H9 (cell line): ENCODE measurements at regions not wholly inside any gene's neighbourhood (a gene's known extent, or its start where the extent isn't known, plus 50 kb on each side); places are given as distances from the start of the nearest gene placed in this dataset.

Experiments
- DNase-seq: peaks from one replicate; pipeline ENCODE4 v3.0.0-alpha.2; 2017
- H2AFZ ChIP-seq: one replicate; pipeline ENCODE4 v1.6.1; 2013; ENCODE audit warnings: mild to moderate bottlenecking, low read length, control low read depth, moderate library complexity
- H2AK5ac ChIP-seq: 2 replicates; pipeline ENCODE4 v1.6.1; 2013; ENCODE audit warnings: low read length, control low read depth, mixed read lengths; ENCODE audit not compliant: insufficient read length
- H2BK120ac ChIP-seq: one replicate; pipeline ENCODE4 v1.6.1; 2013; ENCODE audit warnings: low read depth, mild to moderate bottlenecking, low read length, control low read depth, inconsistent platforms; ENCODE audit not compliant: poor library complexity, severe bottlenecking
- H2BK12ac ChIP-seq: 2 replicates; pipeline ENCODE4 v1.6.1; 2013; ENCODE audit warnings: low read length, control low read depth, mixed read lengths, low read depth; ENCODE audit not compliant: insufficient read length
- H2BK15ac ChIP-seq: 2 replicates; pipeline ENCODE4 v1.6.1; 2013; ENCODE audit warnings: low read depth, low read length, control low read depth
- H2BK20ac ChIP-seq: one replicate; pipeline ENCODE4 v1.6.1; 2013; ENCODE audit warnings: low read depth, mild to moderate bottlenecking, low read length, control low read depth, inconsistent platforms; ENCODE audit not compliant: poor library complexity, severe bottlenecking
- H2BK5ac ChIP-seq: 2 replicates; pipeline ENCODE4 v1.6.1; 2013; ENCODE audit warnings: low read length, control low read depth, mixed read lengths; ENCODE audit not compliant: insufficient read length
- H3K14ac ChIP-seq: 2 replicates; pipeline ENCODE4 v1.6.1; 2013; ENCODE audit warnings: low read length, control low read depth; ENCODE audit not compliant: insufficient read depth
- H3K18ac ChIP-seq: 2 replicates; pipeline ENCODE4 v1.6.1; 2013; ENCODE audit warnings: low read depth, mild to moderate bottlenecking, mixed read lengths, low read length, control low read depth; ENCODE audit not compliant: insufficient read length
- H3K23ac ChIP-seq: 2 replicates; pipeline ENCODE4 v1.6.1; 2013; ENCODE audit warnings: low read length, control low read depth, mixed read lengths, low read depth; ENCODE audit not compliant: insufficient read length
- H3K23me2 ChIP-seq: 2 replicates; pipeline ENCODE4 v1.6.1; 2013; ENCODE audit warnings: low read depth, mild to moderate bottlenecking, mixed read lengths, low read length, control low read depth; ENCODE audit not compliant: insufficient read length, poor library complexity, severe bottlenecking
- H3K27ac ChIP-seq: 2 replicates; pipeline ENCODE4 v1.5.1; 2013; ENCODE audit warnings: low read length, control low read depth, mixed read lengths, low read depth; ENCODE audit not compliant: insufficient read length
- H3K27me3 ChIP-seq: 2 replicates; pipeline ENCODE4 v1.6.1; 2013; ENCODE audit warnings: low read length, control low read depth, inconsistent platforms; ENCODE audit not compliant: insufficient read depth
- H3K4ac ChIP-seq: 2 replicates; pipeline ENCODE4 v1.6.1; 2013; ENCODE audit warnings: low read depth, mild to moderate bottlenecking, control low read depth, inconsistent platforms, low read length, moderate library complexity
- H3K4me1 ChIP-seq: 2 replicates; pipeline ENCODE4 v1.6.1; 2013; ENCODE audit warnings: low read length, control low read depth, inconsistent platforms; ENCODE audit not compliant: insufficient read depth
- H3K4me2 ChIP-seq: 2 replicates; pipeline ENCODE4 v1.6.1; 2013; ENCODE audit warnings: low read length, control low read depth, mixed read lengths; ENCODE audit not compliant: insufficient read length, insufficient read depth
- H3K56ac ChIP-seq: 2 replicates; pipeline ENCODE4 v1.6.1; 2013; ENCODE audit warnings: low read depth, mild to moderate bottlenecking, mixed read lengths, low read length, control low read depth; ENCODE audit not compliant: insufficient read length
- H3K79me1 ChIP-seq: 2 replicates; pipeline ENCODE4 v1.6.1; 2013; ENCODE audit warnings: low read depth, mild to moderate bottlenecking, moderate library complexity, low read length, control low read depth, inconsistent platforms; ENCODE audit not compliant: insufficient read depth, poor library complexity, severe bottlenecking
- H3K79me2 ChIP-seq: 2 replicates; pipeline ENCODE4 v1.6.1; 2013; ENCODE audit warnings: low read length, control low read depth, inconsistent platforms; ENCODE audit not compliant: insufficient read depth
- H3K9ac ChIP-seq: 2 replicates; pipeline ENCODE4 v1.6.1; 2013; ENCODE audit warnings: low read length, control low read depth, mixed read lengths; ENCODE audit not compliant: insufficient read length; ENCODE audit errors: extremely low read depth
- H3K9me3 ChIP-seq: one replicate; pipeline ENCODE4 v1.6.1; 2013; ENCODE audit warnings: low read depth, low read length, inconsistent platforms; ENCODE audit not compliant: control insufficient read depth
- H3T11ph ChIP-seq: one replicate; pipeline ENCODE4 v1.6.1; 2013; ENCODE audit warnings: mild to moderate bottlenecking, low read length, control low read depth, inconsistent platforms
- H4K20me1 ChIP-seq: one replicate; pipeline ENCODE4 v1.6.1; 2013; ENCODE audit not compliant: control insufficient read depth, insufficient read length, insufficient read depth
- H4K5ac ChIP-seq: 2 replicates; pipeline ENCODE4 v1.6.1; 2013; ENCODE audit warnings: low read depth, mild to moderate bottlenecking, mixed read lengths, low read length, control low read depth; ENCODE audit not compliant: insufficient read length
- H4K8ac ChIP-seq: replicated peaks from 2 replicates; pipeline ENCODE4 v1.6.1; 2013; ENCODE audit warnings: low read length, control low read depth, mixed read lengths, low read depth; ENCODE audit not compliant: insufficient read length
- H4K91ac ChIP-seq: 2 replicates; pipeline ENCODE4 v1.6.1; 2013; ENCODE audit warnings: low read depth, mild to moderate bottlenecking, moderate library complexity, mixed read lengths, low read length, control low read depth; ENCODE audit not compliant: insufficient read length
- H3K27ac Mint-ChIP-seq, 3 experiments: 2 replicates in 2 of 3; 3 replicates in 1 of 3; pipeline ENCODE4 v1.8.0; 2020 to 2021; ENCODE audit warnings: mixed read lengths in 3 of 3, mild to moderate bottlenecking in 1 of 3, moderate library complexity in 1 of 3
- H3K27me3 Mint-ChIP-seq: 2 replicates; pipeline ENCODE4 v1.8.0; 2021; ENCODE audit warnings: low read depth, mild to moderate bottlenecking, moderate library complexity, mixed read lengths
- H3K36me3 Mint-ChIP-seq, 3 experiments: 2 replicates in 2 of 3; 3 replicates in 1 of 3; pipeline ENCODE4 v1.8.0; 2020 to 2021; ENCODE audit warnings: low read depth in 3 of 3, mixed read lengths in 3 of 3; ENCODE audit not compliant: insufficient read depth in 1 of 3
- H3K4me1 Mint-ChIP-seq, 2 experiments: 2 replicates each; pipeline ENCODE4 v1.8.0; 2020; ENCODE audit warnings: mixed read lengths in 2 of 2
- H3K4me3 Mint-ChIP-seq, 2 experiments: 2 replicates in 1 of 2; 3 replicates in 1 of 2; pipeline ENCODE4 v1.8.0; 2020 to 2021; ENCODE audit warnings: mild to moderate bottlenecking in 2 of 2, mixed read lengths in 2 of 2, moderate library complexity in 1 of 2
- H3K9me3 Mint-ChIP-seq, 2 experiments: 2 replicates in 1 of 2; 3 replicates in 1 of 2; pipeline ENCODE4 v1.8.0; 2020; ENCODE audit warnings: mild to moderate bottlenecking in 2 of 2, mixed read lengths in 2 of 2, moderate library complexity in 1 of 2
- CTCF ChIP-seq: fragments of 200-600 bp; sonication (generic); conservative IDR thresholded peaks from 3 replicates; pipeline ENCODE4 v1.8.0; 2021; ENCODE audit warnings: antibody characterized with exemption, mild to moderate bottlenecking
- WGBS: extraction: QIAGEN DNeasy Blood & Tissue Kit; methylation state at CpG from one replicate; pipeline ENCODE4 v1.1.7; 2013; ENCODE audit warnings: missing lambda C conversion rate, low lambda C conversion rate, mixed read lengths; ENCODE audit not compliant: insufficient read length; ENCODE audit errors: extremely low coverage; 5-methylcytosine and 5-hydroxymethylcytosine counted together

DNA sequence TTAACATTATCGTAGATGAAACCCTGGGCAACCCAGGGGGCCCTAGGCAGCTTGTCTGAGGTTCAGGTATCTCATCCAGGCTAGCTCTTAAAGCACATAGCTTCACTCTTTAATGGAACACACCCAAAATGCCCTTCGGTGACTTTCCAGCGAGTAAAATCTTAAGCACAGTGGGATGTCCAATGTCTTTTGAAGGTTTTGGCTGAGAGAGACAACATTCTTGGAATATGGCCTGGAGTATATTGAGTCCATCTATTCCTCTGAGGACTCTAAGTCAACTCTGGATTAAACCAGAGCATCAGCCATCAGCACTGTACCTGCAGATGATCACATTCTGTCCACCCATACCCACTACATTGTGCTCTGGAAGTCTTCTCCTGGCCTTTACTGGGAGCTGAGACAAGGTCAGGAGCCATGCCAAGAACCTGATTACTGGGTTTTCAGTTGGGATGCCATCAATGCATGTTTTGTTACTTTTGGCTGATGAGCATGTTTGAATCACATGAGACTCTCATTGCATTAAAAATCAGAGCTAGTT is 63.4 kb upstream of the CDH11 start:
- no CpG with 5 or more reads among the region's 3 CpGs for WGBS
- no peak overlapping the region for H3T11ph ChIP-seq

More for the DNA sequence above, 63.4 kb upstream of the CDH11 start:
- no peaks in the 10 kb centered on the region for H4K20me1 ChIP-seq
- no peak overlapping the region for H2AK5ac ChIP-seq
- no peak overlapping the region for H3K4me2 ChIP-seq
- no peak overlapping the region for H2BK15ac ChIP-seq
- H3K27ac ChIP-seq: no peak overlapping the region
- no peaks in the 10 kb centered on the region for H3K27me3 ChIP-seq
- H3K9me3 ChIP-seq: no peaks in the 10 kb centered on the region
- no peak overlapping the region for H3K14ac ChIP-seq
- no peak overlapping the region for H2BK120ac ChIP-seq
- no peak overlapping the region for H3K23ac ChIP-seq
- no peak overlapping the region for H3K27ac Mint-ChIP-seq
- H2BK5ac ChIP-seq: no peak overlapping the region
- no peak overlapping the region for H3K56ac ChIP-seq
- no peak overlapping the region for H4K8ac ChIP-seq
- H2BK20ac ChIP-seq: no peak overlapping the region
- H3K36me3 Mint-ChIP-seq: no peaks in the 10 kb centered on the region
- no peak overlapping the region for H3K18ac ChIP-seq
- no peaks in the 10 kb centered on the region for H3K4me1 ChIP-seq
- H3K4me3 Mint-ChIP-seq: no peak overlapping the region
- no peak for TF ChIP-seq CTCF
- no peaks in the 10 kb centered on the region for H3K27me3 Mint-ChIP-seq
- DNase-seq: no peak
- no peak overlapping the region for H4K5ac ChIP-seq
- no peaks in the 10 kb centered on the region for H3K9me3 Mint-ChIP-seq
- H3K23me2 ChIP-seq: no peaks in the 10 kb centered on the region
- no peak overlapping the region for H3K4ac ChIP-seq
- H2BK12ac ChIP-seq: no peak overlapping the region
- H3K79me1 ChIP-seq: no peaks in the 10 kb centered on the region
- H3K9ac ChIP-seq: no peak overlapping the region
- H2AFZ ChIP-seq: no peak overlapping the region
- H4K91ac ChIP-seq: no peak overlapping the region
- H3K79me2 ChIP-seq: no peaks in the 10 kb centered on the region
- peaks cover 3 to 7% of the 10 kb centered on the region in 2 experiments; a peak in 2 of 4 replicates for H3K4me1 Mint-ChIP-seq
